IPS-15b (cell line): ENCODE measurements at regions not wholly inside any gene's neighbourhood (a gene's known extent, or its start where the extent isn't known, plus 50 kb on each side); places are given as distances from the start of the nearest gene placed in this dataset.
"Not testable (repeated sequence)": the region's sequence is repeated elsewhere in the genome, so short reads cannot be mapped to it uniquely, and the experiment has no call there.

ENCODE experiments used
- H3K27me3 ChIP-seq: one replicate; pipeline ENCODE4 v1.6.1; 2013; ENCODE audit warnings: low read length; ENCODE audit not compliant: control insufficient read depth, insufficient read depth
- H3K36me3 ChIP-seq: one replicate; pipeline ENCODE4 v1.6.1; 2013; ENCODE audit warnings: low read length; ENCODE audit not compliant: control insufficient read depth, insufficient read depth
- H3K4me1 ChIP-seq: one replicate; pipeline ENCODE4 v1.6.1; 2013; ENCODE audit warnings: mild to moderate bottlenecking, low read length; ENCODE audit not compliant: control insufficient read depth, insufficient read depth
- H3K4me3 ChIP-seq: one replicate; pipeline ENCODE4 v1.5.1; 2013; ENCODE audit warnings: low read depth, low read length
- H3K9ac ChIP-seq: one replicate; pipeline ENCODE4 v1.6.1; 2013; ENCODE audit warnings: low read depth, mild to moderate bottlenecking, low read length
- H3K9me3 ChIP-seq: one replicate; pipeline ENCODE4 v1.6.1; 2013; ENCODE audit warnings: mild to moderate bottlenecking, low read length; ENCODE audit not compliant: control insufficient read depth, insufficient read depth

GRCh38 chr5:19099195-19099594, 888.8 kb downstream of the CDH18 start:
- no peaks in the 10 kb centered on the region for H3K9me3 ChIP-seq
- H3K4me3 ChIP-seq, result no peak overlapping the region
- no peak overlapping the region for H3K9ac ChIP-seq
- H3K36me3 ChIP-seq, result no peaks in the 10 kb centered on the region
- no peaks in the 10 kb centered on the region for H3K4me1 ChIP-seq
- H3K27me3 ChIP-seq, result no peaks in the 10 kb centered on the region

DNA sequence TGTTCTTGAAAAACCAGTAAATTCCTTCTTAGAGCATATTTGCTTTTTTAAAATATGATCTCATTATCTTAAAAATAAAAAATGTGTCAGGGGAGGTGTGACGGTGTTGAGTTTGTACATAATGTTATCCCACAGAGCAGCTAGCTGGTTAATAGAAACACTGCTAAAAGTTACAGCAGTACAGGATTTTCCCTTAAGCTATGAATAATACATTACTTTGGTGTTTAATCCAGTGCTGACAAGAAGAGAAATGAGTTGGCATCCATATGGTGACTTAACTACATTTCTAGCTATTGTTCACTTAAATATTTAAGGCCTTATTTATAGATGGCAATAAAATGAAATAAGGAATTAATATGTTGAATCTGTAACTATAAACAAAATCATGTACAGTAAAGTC, 883.1 kb downstream of the CDH18 start:
- Histone ChIP-seq H3K9ac (no peak overlapping the region), H3K4me1 (no peaks in the 10 kb centered on the region), H3K27me3 (no peaks in the 10 kb centered on the region), H3K4me3 (no peak overlapping the region), H3K9me3 (no peaks in the 10 kb centered on the region), H3K36me3 (no peaks in the 10 kb centered on the region)

GRCh38 chr5:19122923-19123322, 865.1 kb downstream of the CDH18 start:
- no peak overlapping the region for H3K9ac ChIP-seq
- H3K27me3 ChIP-seq, result no peaks in the 10 kb centered on the region
- H3K9me3 ChIP-seq, result no peaks in the 10 kb centered on the region
- H3K36me3 ChIP-seq, result no peaks in the 10 kb centered on the region
- H3K4me3 ChIP-seq, result no peak overlapping the region
- H3K4me1 ChIP-seq, result no peaks in the 10 kb centered on the region

- no peaks in the 10 kb centered on the region for H3K9me3 ChIP-seq
- no peaks in the 10 kb centered on the region for H3K27me3 ChIP-seq
- H3K4me1 ChIP-seq, result no peaks in the 10 kb centered on the region
- no peaks in the 10 kb centered on the region for H3K36me3 ChIP-seq
- H3K9ac ChIP-seq, result no peak overlapping the region
- H3K4me3 ChIP-seq, result no peak overlapping the region
These were observed 861.9 kb downstream of the CDH18 start for GRCh38 chr5:19125956-19126713.

DNA sequence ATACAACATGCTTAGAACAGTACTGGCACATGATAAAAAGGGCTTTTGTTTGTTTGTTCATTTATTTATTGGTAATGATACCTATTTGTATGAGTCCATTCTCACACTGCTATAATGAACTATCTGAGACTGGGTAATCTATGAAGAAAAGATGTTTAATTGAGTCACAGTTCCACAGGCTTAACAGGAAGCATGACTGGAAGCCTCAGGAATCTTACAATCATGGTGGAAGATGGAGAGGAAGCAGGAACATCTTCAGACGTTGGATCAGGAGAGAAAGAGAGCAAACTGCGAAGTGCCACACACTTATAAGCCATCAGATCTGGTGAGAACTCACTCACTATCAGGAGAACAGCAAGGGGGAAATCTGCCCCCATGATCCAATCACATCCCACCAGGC, 847.7 kb downstream of the CDH18 start:
- Histone ChIP-seq H3K9me3 (no peaks in the 10 kb centered on the region), H3K9ac (no peak overlapping the region), H3K27me3 (no peaks in the 10 kb centered on the region), H3K4me1 (no peaks in the 10 kb centered on the region), H3K4me3 (no peak overlapping the region), H3K36me3 (no peaks in the 10 kb centered on the region)

DNA sequence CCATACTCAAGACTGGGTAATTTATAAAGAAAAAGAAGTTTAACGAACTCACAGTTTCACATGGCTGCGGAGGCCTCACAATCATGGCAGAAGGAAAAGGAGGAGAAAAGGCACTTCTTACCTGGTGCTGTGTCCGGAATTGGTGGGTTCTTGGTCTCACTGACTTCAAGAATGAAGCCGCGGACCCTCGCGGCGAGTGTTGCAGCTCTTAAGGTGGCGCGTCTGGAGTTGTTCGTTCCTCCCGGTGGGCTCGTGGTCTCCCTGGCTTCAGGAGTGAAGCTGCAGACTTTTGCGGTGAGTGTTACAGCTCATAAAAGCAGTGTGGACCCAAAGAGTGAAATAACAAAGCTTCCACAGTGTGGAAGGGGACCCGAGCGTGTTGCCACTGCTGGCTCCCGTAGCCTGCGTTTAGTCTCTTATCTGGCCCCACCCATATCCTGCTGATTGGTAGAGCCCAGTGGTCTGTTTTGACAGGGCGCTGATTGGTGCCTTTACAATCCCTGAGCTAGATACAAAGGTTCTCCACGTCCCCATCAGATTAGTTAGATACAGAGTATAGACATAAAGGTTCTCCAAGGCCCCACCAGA, 846.0 kb downstream of the CDH18 start:
- H3K4me3 ChIP-seq, H3K9me3 ChIP-seq, H3K36me3 ChIP-seq, H3K27me3 ChIP-seq, H3K9ac ChIP-seq, H3K4me1 ChIP-seq: not testable (repeated sequence)

- H3K4me1 ChIP-seq, H3K27me3 ChIP-seq, H3K9ac ChIP-seq, H3K36me3 ChIP-seq, H3K4me3 ChIP-seq, H3K9me3 ChIP-seq: not testable (repeated sequence)
These were observed 845.1 kb downstream of the CDH18 start for GRCh38 chr5:19142713-19143414.

GRCh38 chr5:19143935-19144334, 844.1 kb downstream of the CDH18 start:
- Histone ChIP-seq H3K9me3 (no peaks in the 10 kb centered on the region), H3K4me1 (no peaks in the 10 kb centered on the region), H3K36me3 (no peaks in the 10 kb centered on the region), H3K4me3 (no peak overlapping the region), H3K9ac (no peak overlapping the region), H3K27me3 (no peaks in the 10 kb centered on the region)

GRCh38 chr5:19169426-19169825, 818.6 kb downstream of the CDH18 start:
- no peaks in the 10 kb centered on the region for H3K27me3 ChIP-seq
- H3K36me3 ChIP-seq, result no peaks in the 10 kb centered on the region
- H3K9me3 ChIP-seq, result no peaks in the 10 kb centered on the region
- no peaks in the 10 kb centered on the region for H3K4me1 ChIP-seq
- H3K4me3 ChIP-seq, result no peak overlapping the region
- no peak overlapping the region for H3K9ac ChIP-seq

- Histone ChIP-seq H3K27me3 (no peaks in the 10 kb centered on the region), H3K4me1 (no peaks in the 10 kb centered on the region), H3K9ac (no peak overlapping the region), H3K36me3 (no peaks in the 10 kb centered on the region), H3K9me3 (no peaks in the 10 kb centered on the region), H3K4me3 (no peak overlapping the region)
These were observed 815.0 kb downstream of the CDH18 start for GRCh38 chr5:19172926-19173470.

- H3K4me3 ChIP-seq, result no peak overlapping the region
- no peaks in the 10 kb centered on the region for H3K9me3 ChIP-seq
- H3K4me1 ChIP-seq, result no peaks in the 10 kb centered on the region
- H3K9ac ChIP-seq, result no peak overlapping the region
- H3K27me3 ChIP-seq, result no peaks in the 10 kb centered on the region
- no peaks in the 10 kb centered on the region for H3K36me3 ChIP-seq
These were observed 812.0 kb downstream of the CDH18 start for GRCh38 chr5:19175776-19176570.
